Lung (tissue), 11 donors: ENCODE measurements at regions not wholly inside any gene's neighbourhood (a gene's known extent, or its start where the extent isn't known, plus 50 kb on each side); places are given as distances from the start of the nearest gene placed in this dataset.

ENCODE experiments used
- ATAC-seq: fragments of 200-7000 bp; cut with Tn5 transposase; one replicate; pipeline ENCODE4 v1.9.1; 2020; ENCODE audit warnings: moderate number of reproducible peaks; ENCODE audit not compliant: insufficient read depth, low FRiP score
- DNase-seq, 3 donors: peaks; one replicate each; pipeline ENCODE4 v3.0.0-alpha.2; 2013 to 2017
- H3K27ac ChIP-seq, 2 donors: one replicate each; pipeline ENCODE4 v1.5.1; 2013; ENCODE audit warnings: mild to moderate bottlenecking in 2 of 2, moderate library complexity in 2 of 2, control low read depth in 1 of 2, inconsistent platforms in 1 of 2, low read depth in 1 of 2, low read length in 1 of 2
- H3K27me3 ChIP-seq, 3 donors: one replicate each; pipeline ENCODE4 v1.5.1; 2013; ENCODE audit warnings: low read length in 2 of 3; ENCODE audit not compliant: control insufficient read depth in 3 of 3, insufficient read depth in 3 of 3
- H3K36me3 ChIP-seq, 4 donors: one replicate each; pipeline ENCODE4 v1.5.1; 2013; ENCODE audit warnings: low read length in 4 of 4, mild to moderate bottlenecking in 1 of 4, moderate library complexity in 1 of 4; ENCODE audit not compliant: control insufficient read depth in 4 of 4, insufficient read depth in 4 of 4
- H3K4me1 ChIP-seq, 5 donors: one replicate each; pipeline ENCODE4 v1.5.1; 2013; ENCODE audit warnings: low read length in 5 of 5, mild to moderate bottlenecking in 2 of 5, moderate library complexity in 1 of 5; ENCODE audit not compliant: control insufficient read depth in 5 of 5, insufficient read depth in 5 of 5
- H3K4me3 ChIP-seq: one replicate; pipeline ENCODE4 v1.5.1; 2013; ENCODE audit warnings: mild to moderate bottlenecking, control low read depth, moderate library complexity
- H3K9ac ChIP-seq, 2 donors: one replicate each; pipeline ENCODE4 v1.5.1; 2013; ENCODE audit warnings: low read length in 2 of 2, control low read depth in 1 of 2; ENCODE audit not compliant: insufficient read depth in 1 of 2
- H3K9me3 ChIP-seq, 4 donors: one replicate each; pipeline ENCODE4 v1.5.1; 2013; ENCODE audit warnings: low read length in 3 of 4, mild to moderate bottlenecking in 1 of 4, moderate library complexity in 1 of 4; ENCODE audit not compliant: control insufficient read depth in 4 of 4, insufficient read depth in 3 of 4
- CTCF ChIP-seq: IDR thresholded peaks from 2 replicates; pipeline ENCODE4 v1.5.1; 2012; ENCODE audit warnings: mild to moderate bottlenecking; ENCODE audit errors: control extremely low read depth, extremely low read depth
- WGBS, 2 donors: extraction: QIAGEN DNeasy Blood & Tissue Kit; methylation state at CpG; one replicate each; pipeline ENCODE4 v1.1.7; 2013; 5-methylcytosine and 5-hydroxymethylcytosine counted together
- donor health status: control.
- donor health status: control.
- donor health status: Bipolar disorder and iron deficiency.
- donor health status: healthy.
- donor health status: DM: yes; HTN: yes; CAD: no.

GRCh38 chr6:18600255-18600654 lies 213.1 kb downstream of the RNF144B start:
- no peak overlapping the region for H3K27ac ChIP-seq
- no peaks in the 10 kb centered on the region for H3K27me3 ChIP-seq
- DNase-seq: no peak
- H3K4me3 ChIP-seq: no peak overlapping the region
- no peaks in the 10 kb centered on the region for H3K36me3 ChIP-seq
- peaks cover 0 to 15% (median 0%) of the 10 kb centered on the region in 5 donors for H3K4me1 ChIP-seq
- 58 to 65% methylated on average over 2 of the region's 2 CpGs for WGBS, 2 donors
- no peak for TF ChIP-seq CTCF
- no peak for ATAC-seq
- peaks cover 0 to 2% (median 0%) of the 10 kb centered on the region in 4 donors for H3K9me3 ChIP-seq
- H3K9ac ChIP-seq: no peak overlapping the region

GRCh38 chr6:18601516-18602020 lies 214.4 kb downstream of the RNF144B start:
- Histone ChIP-seq H3K4me1 (peaks cover 0 to 13% (median 0%) of the 10 kb centered on the region in 5 donors), H3K9ac (no peak overlapping the region), H3K4me3 (no peak overlapping the region), H3K27me3 (no peaks in the 10 kb centered on the region), H3K27ac (no peak overlapping the region), H3K9me3 (peaks cover 0 to 2% (median 0%) of the 10 kb centered on the region in 4 donors), H3K36me3 (no peaks in the 10 kb centered on the region)
- peak in 2 of 3 donors; percentile 4 to 26 for DNase-seq
- no peak for ATAC-seq
- 77 to 78% methylated on average over 5 of the region's 5 CpGs for WGBS, 2 donors
- no peak for TF ChIP-seq CTCF

DNA sequence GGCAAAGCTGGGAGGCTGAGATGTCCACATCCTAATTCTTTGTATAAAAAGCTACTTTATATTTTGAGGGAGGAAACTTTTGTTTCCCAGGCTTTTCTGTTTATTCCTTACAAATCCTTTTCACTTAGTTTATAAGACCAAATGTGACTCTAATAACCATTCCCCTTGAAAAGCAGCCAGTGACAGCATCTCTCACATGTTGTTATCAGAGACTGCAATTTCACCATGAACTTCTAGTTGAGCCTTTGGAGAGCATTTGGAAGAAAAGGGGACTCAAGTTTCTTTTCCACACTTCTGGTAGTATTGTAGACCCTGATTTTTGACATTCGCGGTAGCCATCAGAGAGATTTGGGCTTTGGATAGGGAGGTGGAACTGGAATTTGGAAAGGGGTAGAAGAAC lies 215.8 kb downstream of the RNF144B start:
- no peaks in the 10 kb centered on the region for H3K27me3 ChIP-seq
- 90% methylated on average over 2 of the region's 2 CpGs for WGBS, 2 donors
- H3K4me3 ChIP-seq: no peak overlapping the region
- no peak overlapping the region for H3K9ac ChIP-seq
- H3K36me3 ChIP-seq: no peaks in the 10 kb centered on the region
- TF ChIP-seq CTCF: no peak
- no peak for ATAC-seq
- peaks cover 0 to 2% (median 0%) of the 10 kb centered on the region in 4 donors for H3K9me3 ChIP-seq
- DNase-seq: peak in 2 of 3 donors; percentile 20 to 91
- peaks cover 0 to 12% (median 0%) of the 10 kb centered on the region in 5 donors for H3K4me1 ChIP-seq
- H3K27ac ChIP-seq: no peak overlapping the region

DNA sequence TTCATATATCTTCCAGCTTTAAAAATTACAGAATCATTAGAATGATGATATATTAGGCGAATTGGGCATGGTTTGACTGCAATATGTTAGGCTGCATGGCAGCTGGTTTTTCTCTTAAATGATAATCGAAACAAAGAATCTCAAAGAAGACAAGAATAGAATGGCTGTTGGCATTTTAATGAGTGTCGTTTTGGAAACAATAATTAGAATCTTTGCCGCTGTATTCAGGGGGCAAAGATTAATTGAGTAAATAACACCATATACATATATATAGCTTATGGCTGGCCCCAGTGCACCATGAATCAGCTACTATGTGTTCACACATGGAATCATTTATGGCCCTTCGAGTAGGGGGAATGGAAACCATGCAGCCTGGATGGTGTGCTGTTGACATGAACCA lies 216.2 kb downstream of the RNF144B start:
- Histone ChIP-seq H3K27me3 (no peaks in the 10 kb centered on the region), H3K4me1 (peaks cover 0 to 12% (median 0%) of the 10 kb centered on the region in 5 donors), H3K9ac (no peak overlapping the region), H3K36me3 (no peaks in the 10 kb centered on the region), H3K27ac (no peak overlapping the region), H3K9me3 (peaks cover 0 to 2% (median 0%) of the 10 kb centered on the region in 4 donors), H3K4me3 (no peak overlapping the region)
- WGBS, 2 donors: 70 to 80% methylated on average over 5 of the region's 5 CpGs
- peak; percentile 18 to 81 (median 81) for DNase-seq
- ATAC-seq: no peak
- TF ChIP-seq CTCF: no peak
